Nephron (organoid): ENCODE measurements at regions not wholly inside any gene's neighbourhood (a gene's known extent, or its start where the extent isn't known, plus 50 kb on each side); places are given as distances from the start of the nearest gene placed in this dataset.

Source experiments
- H3K27ac Mint-ChIP-seq, 3 experiments: 2 replicates each; pipeline ENCODE4 v1.8.0; 2020; ENCODE audit warnings: mixed read lengths in 3 of 3, mild to moderate bottlenecking in 2 of 3, moderate library complexity in 1 of 3
- H3K27me3 Mint-ChIP-seq: 2 replicates; pipeline ENCODE4 v1.8.0; 2021; ENCODE audit warnings: low read depth, mild to moderate bottlenecking, moderate library complexity, mixed read lengths
- H3K36me3 Mint-ChIP-seq: 2 replicates; pipeline ENCODE4 v1.8.0; 2020; ENCODE audit warnings: low read depth, mixed read lengths
- H3K4me1 Mint-ChIP-seq: 2 replicates; pipeline ENCODE4 v1.8.0; 2020; ENCODE audit warnings: mixed read lengths
- H3K4me3 Mint-ChIP-seq, 3 experiments: 2 replicates each; pipeline ENCODE4 v1.8.0; 2020; ENCODE audit warnings: mild to moderate bottlenecking in 3 of 3, mixed read lengths in 3 of 3, moderate library complexity in 2 of 3
- H3K9me3 Mint-ChIP-seq: 2 replicates; pipeline ENCODE4 v1.8.0; 2020; ENCODE audit warnings: mixed read lengths
- CTCF ChIP-seq, 3 experiments: fragments of 200-600 bp; sonication (generic); IDR thresholded peaks; one replicate each; pipeline ENCODE4 v1.5.0; 2021; ENCODE audit warnings: antibody characterized with exemption in 3 of 3; ENCODE audit not compliant: unreplicated experiment in 3 of 3

- Mint-ChIP-seq H3K4me1 (no peaks in the 10 kb centered on the region), H3K4me3 (no peak overlapping the region), H3K36me3 (no peaks in the 10 kb centered on the region), H3K27me3 (no peaks in the 10 kb centered on the region), H3K27ac (no peak overlapping the region), H3K9me3 (no peaks in the 10 kb centered on the region)
- no peak for TF ChIP-seq CTCF (IDR thresholded peaks at IDR 0.05; ENCODE audit: unreplicated experiment in 3 of 3)
These were observed 239.7 kb upstream of the ERCC4 start for GRCh38 chr16:13680021-13680889.

GRCh38 chr16:13684819-13685563 lies 235.0 kb upstream of the ERCC4 start:
- Mint-ChIP-seq H3K27me3 (no peaks in the 10 kb centered on the region), H3K36me3 (no peaks in the 10 kb centered on the region), H3K4me1 (no peaks in the 10 kb centered on the region), H3K9me3 (no peaks in the 10 kb centered on the region), H3K4me3 (no peak overlapping the region), H3K27ac (no peak overlapping the region)
- TF ChIP-seq CTCF (IDR thresholded peaks at IDR 0.05; ENCODE audit: unreplicated experiment in 3 of 3): no peak

GRCh38 chr16:13696017-13696416 lies 223.9 kb upstream of the ERCC4 start:
- Mint-ChIP-seq H3K9me3 (peaks cover 55% of the 10 kb centered on the region), H3K4me1 (no peaks in the 10 kb centered on the region), H3K4me3 (no peak overlapping the region), H3K36me3 (no peaks in the 10 kb centered on the region), H3K27ac (no peak overlapping the region), H3K27me3 (no peaks in the 10 kb centered on the region)
- no peak for TF ChIP-seq CTCF (IDR thresholded peaks at IDR 0.05; ENCODE audit: unreplicated experiment in 3 of 3)

- Mint-ChIP-seq H3K4me1 (no peaks in the 10 kb centered on the region), H3K27ac (no peak overlapping the region), H3K9me3 (peaks cover 50% of the 10 kb centered on the region), H3K27me3 (no peaks in the 10 kb centered on the region), H3K36me3 (no peaks in the 10 kb centered on the region), H3K4me3 (no peak overlapping the region)
- TF ChIP-seq CTCF (IDR thresholded peaks at IDR 0.05; ENCODE audit: unreplicated experiment in 3 of 3): no peak
These were observed 222.9 kb upstream of the ERCC4 start for GRCh38 chr16:13697013-13697412.

- Mint-ChIP-seq H3K4me1 (no peaks in the 10 kb centered on the region), H3K9me3 (peaks cover 45% of the 10 kb centered on the region), H3K4me3 (no peak overlapping the region), H3K27me3 (no peaks in the 10 kb centered on the region), H3K36me3 (no peaks in the 10 kb centered on the region), H3K27ac (no peak overlapping the region)
- no peak for TF ChIP-seq CTCF (IDR thresholded peaks at IDR 0.05; ENCODE audit: unreplicated experiment in 3 of 3)
These were observed 222.4 kb upstream of the ERCC4 start for GRCh38 chr16:13697568-13697967.
